ENCODE measurements at regions not wholly inside any gene's neighbourhood (a gene's known extent, or its start where the extent isn't known, plus 50 kb on each side); places are given as distances from the start of the nearest gene placed in this dataset.
"Not testable (repeated sequence)": the region's sequence is repeated elsewhere in the genome, so short reads cannot be mapped to it uniquely, and the experiment has no call there.

DNA sequence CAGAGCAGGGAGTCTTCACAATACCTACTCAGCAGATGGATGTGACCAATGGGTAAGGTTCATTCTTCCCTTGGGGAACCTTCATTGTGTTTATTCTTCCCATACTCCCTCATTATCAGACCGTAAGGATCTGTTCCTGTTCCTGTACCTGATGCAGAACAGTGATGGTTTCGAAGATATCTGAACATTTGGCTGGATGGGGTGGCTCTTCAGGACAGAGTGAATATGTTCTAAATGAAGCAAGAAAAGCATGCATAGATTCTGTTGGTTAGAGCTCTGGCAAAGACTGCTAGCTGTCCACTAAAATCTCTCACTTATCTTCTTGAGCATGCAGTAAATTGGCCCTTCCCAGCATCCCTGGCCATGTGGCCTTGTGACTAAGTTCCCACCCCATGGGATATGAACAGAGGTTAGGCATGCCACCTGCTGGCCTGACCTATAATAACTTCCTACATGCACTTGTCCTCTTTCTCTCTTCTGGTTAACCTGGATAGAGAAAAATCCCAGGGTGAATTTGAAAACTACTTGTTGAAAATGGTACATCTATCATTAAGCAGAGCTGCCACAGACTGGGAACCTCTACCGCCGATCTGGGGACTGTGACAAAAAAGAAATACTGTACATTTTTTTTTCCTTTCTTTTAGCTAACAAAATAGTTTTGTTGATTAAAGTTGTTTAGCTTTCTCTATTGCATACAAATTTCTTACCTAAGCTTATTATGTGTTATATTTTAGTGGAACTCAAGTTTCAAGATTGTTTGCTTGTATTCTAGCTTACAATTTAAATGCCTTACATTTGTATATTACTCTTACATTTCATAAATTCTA is 60.0 kb upstream of the BANK1 start:
- peak; percentile 64 to 78 for DNase-seq (ENCODE audit: low read depth in 2 of 2)

DNA sequence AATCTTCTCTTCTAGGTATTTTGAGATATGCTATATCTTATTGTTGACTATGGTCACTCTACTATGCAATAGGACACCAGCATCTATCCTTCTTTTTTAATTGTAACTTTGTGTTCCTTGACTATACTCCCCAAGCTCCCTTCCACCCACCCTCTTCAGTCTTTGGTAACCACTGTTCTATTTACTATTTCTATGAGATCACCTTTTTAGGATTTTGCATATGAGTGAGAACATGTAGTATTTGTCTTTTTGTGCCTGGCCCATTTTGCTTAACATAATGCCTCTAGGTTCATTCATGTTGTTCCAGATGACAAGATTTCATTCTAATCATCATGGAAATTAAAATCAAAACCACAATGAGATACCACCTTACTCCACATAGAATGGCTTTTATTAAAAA is 63.3 kb upstream of the BANK1 start:
- no peak for DNase-seq (ENCODE audit: low read depth in 2 of 2)

DNA sequence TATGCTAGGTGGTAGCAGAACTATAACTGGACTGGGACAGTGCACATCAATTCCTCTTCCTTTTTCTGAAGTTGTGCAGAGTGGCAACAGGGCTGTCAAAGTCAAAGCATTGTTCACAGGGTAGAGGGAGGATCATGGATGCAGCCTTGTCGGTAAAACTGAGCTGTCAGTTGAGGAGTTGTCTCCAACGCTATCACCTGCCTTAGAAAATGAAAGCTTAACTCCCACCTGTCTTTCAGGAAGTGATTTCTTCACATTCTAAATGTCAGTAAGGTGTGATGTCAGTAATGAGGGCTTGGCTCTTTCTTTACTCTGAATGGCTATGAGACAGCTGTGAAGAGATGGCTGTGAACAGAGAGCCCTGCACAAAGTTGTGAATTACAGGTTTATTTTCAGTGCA is 66.4 kb upstream of the BANK1 start:
- DNase-seq (ENCODE audit: low read depth in 2 of 2), result no peak

DNA sequence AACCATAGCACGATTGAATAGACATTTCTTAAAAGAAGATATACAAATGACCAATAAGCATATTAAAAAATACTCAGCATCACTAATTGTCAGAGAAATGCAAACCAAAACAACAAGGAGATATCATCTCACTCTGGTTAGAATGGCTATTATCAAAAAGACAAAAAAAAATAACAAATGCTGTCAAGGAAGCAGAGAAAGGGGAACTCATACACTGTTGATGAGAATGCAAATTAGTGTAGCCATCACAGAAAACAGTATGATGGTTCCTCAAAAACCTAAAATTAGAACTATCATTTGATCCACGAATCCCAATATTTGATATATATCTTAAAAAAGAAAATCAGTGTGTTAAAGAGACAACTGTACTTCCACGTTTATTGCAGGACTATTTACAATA is 71.7 kb upstream of the BANK1 start:
- DNase-seq (ENCODE audit: low read depth in 2 of 2), result no peak

DNA sequence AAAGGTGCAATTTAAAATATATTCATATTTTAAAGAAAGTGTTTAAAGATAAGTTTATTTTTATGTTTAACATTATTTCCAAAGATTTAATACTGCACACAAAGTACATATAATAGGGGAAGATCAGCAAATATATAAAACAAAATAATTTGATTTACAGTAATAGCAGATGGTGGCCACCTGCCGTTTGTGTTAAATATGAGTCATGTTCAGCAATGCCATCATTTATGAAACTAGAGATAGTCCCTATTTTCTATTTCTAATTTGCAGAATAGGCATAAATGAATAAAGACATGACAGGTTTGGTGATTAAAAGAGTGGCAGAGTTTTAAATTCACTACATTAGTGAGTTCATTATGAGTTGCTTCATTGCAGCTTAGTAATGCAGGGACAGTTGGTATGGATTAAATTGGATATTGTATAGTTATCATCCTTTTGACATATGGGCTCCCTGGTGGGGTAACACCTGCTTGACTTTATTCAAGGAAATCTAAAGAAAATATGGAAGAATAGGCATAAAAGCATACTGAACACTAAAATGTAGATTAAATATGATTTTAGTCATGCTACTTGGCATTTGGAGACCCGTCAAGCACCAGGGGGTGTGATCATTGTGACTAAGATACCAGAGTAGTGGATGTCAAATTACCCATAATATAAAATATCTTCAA is 78.8 kb upstream of the BANK1 start:
- DNase-seq (ENCODE audit: low read depth in 2 of 2), result no peak

DNA sequence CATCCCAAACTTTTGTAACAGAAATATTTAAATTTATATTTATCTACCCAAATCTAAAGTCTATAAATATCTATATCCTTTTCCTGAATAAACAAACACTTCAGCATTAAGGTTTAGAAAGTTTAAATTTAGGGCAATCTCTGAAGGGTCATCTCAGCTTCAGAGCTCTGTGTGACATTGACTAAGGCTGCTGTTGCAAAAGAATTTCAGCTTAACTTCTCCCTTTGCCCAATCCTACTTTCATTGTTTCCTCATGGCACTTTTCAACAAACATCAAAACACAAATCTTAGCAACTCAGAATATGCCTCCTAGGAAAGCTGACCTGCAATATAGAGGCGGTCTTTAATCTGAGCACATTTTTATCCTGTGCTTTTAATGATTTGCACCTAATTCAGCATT is 79.7 kb upstream of the BANK1 start:
- no peak for DNase-seq (ENCODE audit: low read depth in 2 of 2)

DNA sequence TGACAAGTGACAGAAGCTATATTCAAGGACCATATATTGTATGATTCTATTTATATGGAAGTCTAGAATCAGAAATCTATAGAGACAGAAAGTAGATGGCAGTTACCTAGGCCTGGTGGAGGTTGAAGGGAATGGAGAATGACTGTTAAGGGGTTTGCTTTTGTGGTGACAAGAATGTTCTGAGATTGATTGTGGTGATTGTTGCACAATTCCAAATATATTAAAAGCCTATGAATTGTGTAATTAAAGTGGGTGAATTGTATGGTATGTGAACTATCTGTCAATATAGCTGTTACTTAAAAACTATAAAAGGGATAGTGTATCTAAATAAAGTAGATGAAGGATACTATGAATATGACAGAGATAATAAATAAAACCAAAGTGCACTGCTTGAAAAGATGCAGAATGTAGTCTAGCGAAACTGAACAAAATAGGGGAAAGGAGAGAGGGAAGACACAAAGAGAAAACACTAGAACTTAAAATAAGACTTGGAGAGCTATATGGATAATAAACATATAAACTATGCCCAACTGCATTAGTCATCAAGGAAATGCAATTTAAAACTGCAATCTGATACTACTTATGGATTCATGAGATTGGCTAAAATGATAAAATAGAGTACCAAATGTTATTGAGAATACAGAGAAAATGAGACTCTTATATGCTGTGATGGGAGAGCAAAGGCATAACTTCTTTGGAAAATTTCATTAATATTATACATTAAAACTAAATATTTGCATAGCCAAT is 82.1 kb upstream of the BANK1 start:
- DNase-seq (ENCODE audit: low read depth in 2 of 2), result no peak

DNA sequence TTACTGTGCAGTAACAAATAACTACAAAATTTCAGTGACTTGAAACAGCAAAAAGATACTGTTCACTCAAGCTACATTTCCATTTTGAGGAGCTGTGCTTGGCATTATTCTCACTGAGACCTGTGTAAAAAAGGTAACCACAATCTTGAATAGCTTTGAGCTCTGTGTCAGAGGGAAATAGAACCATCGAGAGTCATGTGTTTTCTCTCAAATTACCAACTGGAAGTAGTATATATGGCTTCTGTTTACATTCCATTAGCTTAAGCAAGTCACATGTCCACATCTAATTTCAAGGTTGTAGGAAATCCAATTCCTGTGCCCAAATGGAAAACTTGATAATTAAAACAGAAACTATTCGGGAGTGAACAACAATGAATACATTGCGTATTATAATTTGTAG is 82.9 kb upstream of the BANK1 start:
- DNase-seq (ENCODE audit: low read depth in 2 of 2), result no peak

DNA sequence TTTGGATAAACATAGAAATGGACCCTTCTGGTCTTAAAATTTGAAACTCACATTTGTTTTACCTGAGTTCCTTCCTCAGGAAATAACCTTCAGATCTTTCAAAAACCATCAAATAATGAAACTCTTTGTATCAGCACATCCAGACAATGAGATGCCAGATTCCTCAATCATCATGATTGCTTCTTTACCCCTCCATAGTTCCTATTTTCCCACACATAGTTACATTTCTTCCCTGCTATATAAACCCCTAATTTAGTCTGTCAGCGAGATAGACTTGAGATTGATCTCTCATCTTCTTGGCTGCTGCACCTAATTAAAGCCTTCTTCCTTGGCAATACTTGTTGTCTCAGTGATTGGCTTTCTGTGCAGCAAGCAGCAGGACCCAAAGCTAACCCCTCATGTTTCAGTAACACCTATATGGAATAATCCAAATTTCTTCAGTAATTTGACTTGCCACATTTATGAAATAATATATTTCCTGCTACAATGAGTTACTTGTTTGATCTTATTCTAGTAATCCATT is 83.9 kb upstream of the BANK1 start:
- DNase-seq (ENCODE audit: low read depth in 2 of 2), result no peak

DNA sequence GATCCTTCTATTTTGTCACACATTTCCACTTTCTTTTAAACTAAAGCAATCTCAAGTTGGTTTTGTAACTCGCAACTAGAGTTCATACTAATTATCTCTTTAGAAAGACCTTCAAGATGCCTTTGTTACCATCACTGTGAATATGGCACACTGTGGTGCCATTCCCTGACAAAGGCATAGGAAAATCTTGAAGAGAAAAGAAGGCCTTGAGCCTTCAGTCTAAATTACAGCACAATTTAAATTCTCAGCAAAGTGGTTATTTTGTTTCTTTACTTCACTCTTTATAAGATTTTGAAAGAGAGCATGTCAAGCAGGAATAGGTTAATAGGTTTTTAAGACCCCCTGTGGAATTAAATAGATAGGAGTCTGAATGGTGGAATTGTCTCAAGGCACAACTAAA is 89.0 kb upstream of the BANK1 start:
- no peak for DNase-seq (ENCODE audit: low read depth in 2 of 2)

DNA sequence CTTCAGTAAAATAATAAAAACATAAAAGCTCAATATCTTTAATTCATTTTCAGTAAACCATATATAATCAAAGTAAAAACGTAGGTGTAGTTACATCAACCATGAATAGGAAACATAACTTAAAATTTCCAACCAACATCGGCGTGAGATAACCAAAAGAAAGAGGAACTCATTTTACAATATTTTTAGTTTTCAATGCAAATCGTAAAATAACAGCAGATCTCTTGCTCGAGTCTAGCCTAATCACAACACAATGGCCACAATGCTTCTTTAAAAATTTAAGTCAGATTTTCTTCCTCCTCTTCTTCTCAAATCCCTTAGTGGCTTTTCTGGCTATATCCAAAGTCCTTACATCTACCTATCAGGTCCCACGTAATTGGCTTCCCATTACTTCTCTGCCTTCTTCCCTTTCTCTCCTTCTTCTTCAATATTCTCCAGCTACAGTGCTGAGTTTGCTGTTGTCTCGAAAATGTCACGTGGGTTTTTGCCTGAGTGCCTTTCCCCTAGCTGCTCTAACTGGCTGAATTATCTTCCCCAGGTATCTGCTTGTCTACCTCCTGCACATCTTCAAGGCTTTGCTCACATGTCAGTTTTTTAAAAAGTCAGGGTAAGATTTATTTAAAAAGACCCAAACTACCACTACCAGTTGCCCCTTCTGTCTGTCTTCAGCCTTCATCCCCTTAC is 90.9 kb upstream of the BANK1 start:
- DNase-seq (ENCODE audit: low read depth in 2 of 2), result no peak

DNA sequence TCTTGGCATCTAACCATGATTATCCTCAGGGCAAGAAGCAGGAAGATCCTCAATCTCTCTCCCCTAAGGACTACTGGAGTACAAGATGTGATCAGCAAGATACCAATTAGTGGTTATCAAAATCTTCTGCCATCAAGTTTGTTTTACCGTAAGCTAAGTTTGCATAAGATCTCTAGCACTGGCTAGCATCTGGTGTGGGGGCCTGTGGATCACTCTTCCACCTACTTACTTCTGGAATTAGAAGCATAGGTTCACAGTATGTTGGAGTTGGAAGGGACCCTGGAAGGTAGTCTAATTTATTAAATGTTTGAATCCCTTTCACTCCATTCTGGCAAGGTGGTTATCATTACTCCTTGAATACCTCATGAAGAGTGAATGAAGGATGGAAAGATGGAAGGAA is 93.3 kb upstream of the BANK1 start:
- DNase-seq (ENCODE audit: low read depth in 2 of 2), result no peak

DNA sequence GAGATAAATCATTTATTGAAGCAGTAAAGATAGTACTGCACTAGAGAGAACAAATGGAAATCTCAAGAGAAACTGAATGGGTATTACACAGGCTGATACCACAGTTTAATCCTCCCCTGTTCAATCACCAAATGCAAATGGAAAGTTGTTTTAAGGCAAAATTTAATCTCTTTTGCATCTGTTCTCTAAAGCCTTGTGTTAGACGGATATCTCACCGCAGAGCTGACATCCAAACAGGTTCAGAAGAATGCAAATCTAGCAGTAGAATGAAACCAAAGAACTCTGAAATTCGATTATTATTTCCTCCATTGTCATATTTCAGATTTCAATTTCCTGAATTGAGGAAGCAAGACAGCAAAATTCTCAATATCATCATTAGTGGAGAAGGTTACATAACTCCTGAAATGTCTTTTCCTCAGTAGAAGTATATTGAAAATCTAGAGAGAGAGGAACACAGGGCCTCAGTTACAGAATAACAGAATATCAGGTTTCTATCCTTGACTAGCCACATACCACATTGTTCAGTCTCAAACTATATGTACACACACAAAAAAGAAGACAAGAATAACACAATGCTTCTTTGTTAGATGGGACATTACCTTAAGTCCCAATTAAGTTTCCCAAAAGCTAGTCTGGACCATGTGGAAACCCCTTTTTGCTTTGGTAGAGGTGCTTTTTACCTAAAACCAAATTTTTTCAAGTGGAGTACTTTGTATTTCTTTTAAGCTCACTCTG is 94.1 kb upstream of the BANK1 start:
- DNase-seq (ENCODE audit: low read depth in 2 of 2), result no peak

DNA sequence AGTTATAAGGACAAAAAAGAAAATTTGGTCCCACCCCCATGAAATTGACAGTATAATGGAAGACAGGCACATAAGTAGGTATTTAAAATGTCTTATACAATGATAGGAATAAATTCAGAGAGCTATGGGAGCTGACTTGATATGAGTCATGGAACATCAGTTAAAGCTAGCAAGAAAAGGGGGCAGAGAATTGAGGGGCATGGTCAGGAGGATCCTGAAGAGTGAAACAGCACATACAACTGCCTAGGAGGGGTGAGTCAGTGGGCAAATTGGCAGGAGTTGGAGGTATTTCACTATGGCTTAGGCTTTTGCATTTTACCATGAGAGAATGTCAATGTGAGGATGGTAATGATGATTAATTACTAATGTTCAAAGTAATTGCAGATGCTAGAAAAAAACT is 95.4 kb upstream of the BANK1 start:
- no peak for DNase-seq (ENCODE audit: low read depth in 2 of 2)

DNA sequence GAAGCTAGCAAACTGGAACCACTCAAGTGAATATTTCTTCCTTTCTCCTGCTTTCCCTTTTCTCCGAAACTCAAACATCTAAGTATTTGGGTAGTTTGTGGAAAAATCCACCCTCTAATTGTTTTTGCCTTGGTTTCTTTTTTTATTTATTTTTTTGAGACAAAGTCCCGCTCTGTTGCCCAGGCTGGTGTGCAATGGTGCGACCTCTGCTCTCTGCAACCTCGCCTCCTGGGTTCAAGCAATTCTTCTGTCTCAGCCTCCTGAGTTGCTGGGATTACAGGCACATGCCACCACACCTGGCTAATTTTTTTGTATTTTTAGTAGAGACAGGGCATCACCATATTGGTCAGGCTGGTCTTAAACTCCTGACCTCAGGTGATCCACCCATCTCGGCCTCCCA is 96.1 kb upstream of the BANK1 start:
- not testable (repeated sequence) for DNase-seq (ENCODE audit: low read depth in 2 of 2)

DNA sequence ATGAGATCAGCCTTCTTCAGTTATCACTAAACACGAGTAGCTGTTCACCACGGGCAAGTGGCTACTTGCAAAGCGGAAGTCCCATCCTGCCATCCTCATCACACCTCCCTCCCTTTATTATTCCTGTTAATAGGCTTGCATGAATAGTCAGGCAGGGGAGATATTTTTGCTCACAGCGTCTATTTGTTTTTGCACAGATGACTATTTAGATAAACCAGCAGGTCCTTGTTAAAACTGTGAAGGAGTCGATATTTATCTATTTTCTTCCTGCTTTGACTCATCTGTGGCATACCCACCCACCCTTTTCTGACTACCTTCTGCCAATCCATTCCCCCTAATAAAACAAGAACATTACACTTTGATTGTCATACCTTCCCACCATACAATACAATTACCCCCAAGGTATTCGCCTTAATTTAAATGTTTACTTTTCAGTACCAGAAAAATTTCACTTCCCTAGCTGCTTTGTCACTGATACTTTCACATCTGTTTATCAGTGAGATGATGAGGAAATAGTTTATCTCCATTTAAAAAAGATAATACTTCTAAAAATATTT is 96.6 kb upstream of the BANK1 start:
- no peak for DNase-seq (ENCODE audit: low read depth in 2 of 2)

DNA sequence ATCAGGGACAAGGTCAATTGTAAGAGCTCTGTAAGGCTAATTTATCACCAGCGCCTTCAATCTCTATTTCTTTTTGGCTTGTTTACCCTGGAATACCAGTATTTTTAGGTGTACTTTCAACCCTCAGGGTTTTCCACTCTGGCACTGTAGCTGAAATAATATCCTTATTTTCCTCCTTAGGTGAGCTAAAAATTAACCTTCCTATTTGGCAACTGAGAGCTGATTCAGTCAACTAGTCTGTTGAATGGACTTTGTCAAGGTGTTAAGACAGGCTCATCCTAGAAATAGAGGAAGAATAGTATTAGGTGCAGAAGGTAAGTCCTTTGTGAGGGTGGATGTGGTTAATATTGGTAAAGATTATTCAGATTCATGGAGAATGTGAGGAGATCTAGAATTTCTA is 101.3 kb upstream of the BANK1 start:
- DNase-seq (ENCODE audit: low read depth in 2 of 2), result no peak

DNA sequence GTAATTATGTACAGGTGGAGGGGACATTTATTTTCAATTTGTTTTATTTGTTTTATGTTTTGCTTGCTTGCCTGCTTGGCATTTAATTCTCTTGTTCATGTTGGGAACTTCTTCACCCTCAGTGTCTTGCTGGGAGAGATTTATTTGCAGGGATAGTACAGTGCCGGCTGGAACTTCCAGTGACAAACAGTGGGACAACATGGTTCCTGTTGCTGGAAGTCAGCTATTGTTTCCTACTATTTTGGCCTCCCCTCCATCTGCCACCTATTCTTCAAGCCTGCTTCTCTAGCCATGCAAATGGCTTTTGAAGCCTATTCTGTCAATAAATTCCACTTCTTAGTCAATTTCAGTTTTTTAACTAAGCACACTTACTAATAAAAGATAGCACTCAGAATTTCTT is 105.4 kb upstream of the BANK1 start:
- no peak for DNase-seq (ENCODE audit: low read depth in 2 of 2)

DNA sequence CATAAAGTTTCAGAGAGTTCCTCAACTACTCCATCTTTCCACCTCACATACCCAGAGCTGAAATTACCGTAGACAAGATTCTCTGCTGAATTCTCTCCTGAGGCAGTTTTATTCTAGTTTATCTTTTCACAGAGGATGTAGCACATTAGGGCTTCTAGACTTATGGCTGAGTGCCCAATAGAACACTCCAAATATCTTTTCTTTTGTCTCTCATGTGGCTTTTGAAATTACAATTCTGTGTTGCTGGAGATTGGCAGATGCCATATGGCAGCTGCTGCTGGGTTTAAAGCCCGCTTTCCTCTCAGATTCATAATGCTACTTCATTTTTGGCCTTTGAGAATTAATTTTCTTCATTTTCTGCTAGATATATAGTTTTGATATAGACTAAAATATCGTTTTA is 107.6 kb upstream of the BANK1 start:
- DNase-seq (ENCODE audit: low read depth in 2 of 2), result no peak

DNA sequence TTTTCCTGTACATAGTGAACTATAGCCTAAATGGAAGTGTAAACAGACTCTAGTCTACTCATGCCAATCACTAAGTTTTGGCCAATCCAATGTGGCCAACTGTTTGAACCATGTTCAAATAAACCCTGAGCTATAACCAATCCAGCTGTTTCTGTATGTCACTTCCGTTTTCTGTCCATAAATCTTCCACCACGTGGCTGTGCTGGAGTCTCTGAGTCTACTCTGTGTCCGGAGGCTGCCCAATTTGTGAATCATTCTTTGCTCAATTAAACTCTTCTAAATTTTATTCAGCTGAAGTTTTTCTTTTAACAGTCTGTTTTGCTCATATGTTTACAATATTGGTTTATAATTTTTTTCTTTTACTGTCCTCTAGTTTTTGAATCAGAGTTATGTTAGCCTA is 112.3 kb upstream of the BANK1 start:
- no peak for DNase-seq (ENCODE audit: low read depth in 2 of 2)

DNA sequence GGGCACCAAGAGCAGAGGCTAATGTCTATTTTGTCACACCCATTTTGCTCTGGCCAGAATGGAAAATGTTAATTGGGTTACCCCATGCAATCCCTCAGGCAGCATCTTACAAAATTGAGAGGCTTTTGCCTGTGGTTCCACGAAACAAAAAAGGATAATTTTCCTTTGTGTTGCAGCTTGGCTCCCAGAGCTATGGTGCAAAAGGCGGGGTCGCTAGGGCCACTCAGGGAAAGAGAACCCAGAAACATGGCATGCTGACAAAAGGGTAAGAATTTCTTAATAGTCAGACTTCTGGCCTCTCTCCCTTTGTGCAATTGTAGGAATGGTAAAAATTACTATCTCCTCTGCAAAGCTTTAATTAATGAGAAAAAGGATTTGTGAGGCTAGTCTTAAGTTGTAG is 119.6 kb upstream of the BANK1 start:
- no peak for DNase-seq (ENCODE audit: low read depth in 2 of 2)

All from dermis microvascular lymphatic vessel endothelial cell (primary cell).